HEK293 (cell line): ENCODE measurements at regions not wholly inside any gene's neighbourhood (a gene's known extent, or its start where the extent isn't known, plus 50 kb on each side); places are given as distances from the start of the nearest gene placed in this dataset.

Experiments used
- CTCF ChIA-PET: fragments of 350-600 bp; formaldehyde crosslinking; extraction: SDS; loops from one replicate; lab custom pipeline; 2021; ENCODE audit warnings: antibody characterized with exemption; lab: Yijun Ruan, JAX
- POLR2A ChIA-PET: fragments of 300-600 bp; formaldehyde crosslinking; extraction: SDS; loops from one replicate; lab custom pipeline; 2020; ENCODE audit warnings: antibody characterized with exemption, inconsistent platforms; lab: Yijun Ruan, JAX
- H3K27ac ChIP-seq: fragments of 200-500 bp; sonication (Bioruptor generic); 2 replicates; pipeline ENCODE4 v1.5.1; 2014; ENCODE audit warnings: low read depth, low read length, control low read depth, inconsistent platforms; ENCODE audit errors: extremely low read depth
- H3K36me3 ChIP-seq, 2 experiments: fragments of 200-500 bp in 1 of 2; sonication (Bioruptor generic) in 1 of 2; 1 replicate in 1 of 2; 2 replicates in 1 of 2; pipeline ENCODE4 v1.5.1; 2014 to 2017; ENCODE audit warnings: inconsistent platforms in 2 of 2, low read length in 2 of 2; ENCODE audit not compliant: control insufficient read depth in 2 of 2, insufficient read depth in 1 of 2
- H3K4me1 ChIP-seq: fragments of 200-500 bp; sonication (Bioruptor generic); 2 replicates; pipeline ENCODE4 v1.5.1; 2014; ENCODE audit warnings: mild to moderate bottlenecking, low read length, inconsistent platforms; ENCODE audit not compliant: control insufficient read depth, insufficient read depth
- H3K4me3 ChIP-seq: 2 replicates; pipeline ENCODE4 v1.5.1; 2011; ENCODE audit warnings: low read depth, mild to moderate bottlenecking, control low read depth, low read length, moderate library complexity
- H3K9me3 ChIP-seq: fragments of 200-500 bp; sonication (Bioruptor generic); 2 replicates; pipeline ENCODE4 v1.5.1; 2014; ENCODE audit warnings: low read depth, low read length, inconsistent platforms; ENCODE audit not compliant: control insufficient read depth, insufficient read depth
- GLIS2 ChIP-seq: fragments of 450-650 bp; formaldehyde crosslinking; IDR thresholded peaks from 2 replicates; pipeline ENCODE4 v1.5.1; 2016; ENCODE audit warnings: missing biosample characterization, missing genetic modification characterization
- SP3 ChIP-seq: fragments of 450-650 bp; formaldehyde crosslinking; IDR thresholded peaks from 2 replicates; pipeline ENCODE4 v1.5.1; 2016; ENCODE audit warnings: missing biosample characterization, missing genetic modification characterization
- WT1 ChIP-seq: fragments of 450-650 bp; formaldehyde crosslinking; IDR thresholded peaks from 2 replicates; pipeline ENCODE4 v1.5.1; 2016; ENCODE audit warnings: missing biosample characterization, missing genetic modification characterization
- ZBTB8A ChIP-seq: fragments of 450-650 bp; formaldehyde crosslinking; IDR thresholded peaks from 2 replicates; pipeline ENCODE4 v1.5.1; 2016; ENCODE audit warnings: missing biosample characterization, missing genetic modification characterization
- ZFP37 ChIP-seq: fragments of 450-650 bp; formaldehyde crosslinking; IDR thresholded peaks from 2 replicates; pipeline ENCODE4 v1.5.1; 2016; ENCODE audit warnings: missing biosample characterization, missing genetic modification characterization
- ZNF121 ChIP-seq: fragments of 450-650 bp; formaldehyde crosslinking; IDR thresholded peaks from 2 replicates; pipeline ENCODE4 v1.5.1; 2016; ENCODE audit warnings: missing biosample characterization, missing genetic modification characterization
- ZNF324 ChIP-seq: fragments of 450-650 bp; formaldehyde crosslinking; IDR thresholded peaks from 2 replicates; pipeline ENCODE4 v1.5.1; 2016; ENCODE audit warnings: missing biosample characterization, missing genetic modification characterization
- ZNF350 ChIP-seq: fragments of 450-650 bp; formaldehyde crosslinking; IDR thresholded peaks from 2 replicates; pipeline ENCODE4 v1.5.0; 2017; ENCODE audit warnings: missing biosample characterization, mild to moderate bottlenecking, missing genetic modification characterization
- ZNF354C ChIP-seq: fragments of 450-650 bp; formaldehyde crosslinking; IDR thresholded peaks from 2 replicates; pipeline ENCODE4 v1.5.1; 2016; ENCODE audit warnings: missing biosample characterization, missing genetic modification characterization, low read depth, borderline replicate concordance
- ZNF423 ChIP-seq: fragments of 450-650 bp; formaldehyde crosslinking; IDR thresholded peaks from 2 replicates; pipeline ENCODE4 v1.5.1; 2016; ENCODE audit warnings: missing biosample characterization, missing genetic modification characterization
- ZNF544 ChIP-seq: fragments of 450-650 bp; formaldehyde crosslinking; IDR thresholded peaks from 2 replicates; pipeline ENCODE4 v1.5.0; 2017; ENCODE audit warnings: missing biosample characterization, missing genetic modification characterization
- ZNF621 ChIP-seq: fragments of 450-650 bp; formaldehyde crosslinking; IDR thresholded peaks from 2 replicates; pipeline ENCODE4 v1.5.1; 2017; ENCODE audit warnings: missing biosample characterization, missing genetic modification characterization
- ZNF701 ChIP-seq: fragments of 450-650 bp; formaldehyde crosslinking; IDR thresholded peaks from 2 replicates; pipeline ENCODE4 v1.5.1; 2016; ENCODE audit warnings: missing biosample characterization, missing genetic modification characterization
- ZNF776 ChIP-seq: fragments of 450-650 bp; formaldehyde crosslinking; IDR thresholded peaks from 2 replicates; pipeline ENCODE4 v1.5.0; 2017; ENCODE audit warnings: missing biosample characterization, missing genetic modification characterization, borderline replicate concordance
- ZNF843 ChIP-seq: fragments of 450-650 bp; formaldehyde crosslinking; IDR thresholded peaks from 2 replicates; pipeline ENCODE4 v1.5.1; 2016; ENCODE audit warnings: missing biosample characterization, missing genetic modification characterization
- TF ChIP-seq, protein P1 (sequence below): fragments of 450-650 bp; formaldehyde crosslinking; optimal IDR thresholded peaks from 2 replicates; pipeline ENCODE3; 2016; ENCODE audit warnings: missing biosample characterization, mild to moderate bottlenecking, missing genetic modification characterization
- TF ChIP-seq, protein P2 (sequence below): fragments of 450-650 bp; formaldehyde crosslinking; IDR thresholded peaks from 2 replicates; pipeline ENCODE4 v1.5.1; 2016; ENCODE audit warnings: missing biosample characterization, missing genetic modification characterization, borderline replicate concordance
- TF ChIP-seq, protein P3 (sequence below): fragments of 450-650 bp; IDR thresholded peaks from 2 replicates; pipeline ENCODE4 v1.5.1; 2018; ENCODE audit warnings: missing biosample characterization, mild to moderate bottlenecking, missing genetic modification characterization
- TF ChIP-seq, protein P4 (sequence below): fragments of 450-650 bp; formaldehyde crosslinking; IDR thresholded peaks from 2 replicates; pipeline ENCODE4 v1.5.1; 2016; ENCODE audit warnings: missing biosample characterization, missing genetic modification characterization

DNA sequence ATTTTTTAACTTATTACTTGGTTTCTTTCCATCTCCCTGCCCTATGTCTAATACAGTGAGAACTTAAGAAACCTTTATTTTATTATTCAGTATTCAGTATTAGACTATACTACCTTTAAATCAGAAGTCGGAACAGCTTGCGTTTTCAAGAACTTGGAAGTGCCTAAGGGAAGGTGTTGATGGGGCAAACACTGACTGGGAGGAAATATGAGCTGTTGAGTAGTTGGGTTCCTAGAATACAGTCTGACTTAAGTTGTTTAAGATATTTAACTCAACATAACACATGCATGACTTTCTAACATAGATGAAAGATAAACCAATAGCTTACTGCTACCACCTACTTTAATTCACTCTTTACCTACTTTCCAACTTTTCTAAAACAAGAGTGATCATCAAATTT lies 1048.1 kb downstream of the ROBO2 start:
- Histone ChIP-seq H3K4me3 (no peak overlapping the region), H3K9me3 (no peaks in the 10 kb centered on the region)
- CTCF ChIA-PET: no interaction called here
- POLR2A ChIA-PET: no interaction called here
- TF ChIP-seq, protein P1, sequence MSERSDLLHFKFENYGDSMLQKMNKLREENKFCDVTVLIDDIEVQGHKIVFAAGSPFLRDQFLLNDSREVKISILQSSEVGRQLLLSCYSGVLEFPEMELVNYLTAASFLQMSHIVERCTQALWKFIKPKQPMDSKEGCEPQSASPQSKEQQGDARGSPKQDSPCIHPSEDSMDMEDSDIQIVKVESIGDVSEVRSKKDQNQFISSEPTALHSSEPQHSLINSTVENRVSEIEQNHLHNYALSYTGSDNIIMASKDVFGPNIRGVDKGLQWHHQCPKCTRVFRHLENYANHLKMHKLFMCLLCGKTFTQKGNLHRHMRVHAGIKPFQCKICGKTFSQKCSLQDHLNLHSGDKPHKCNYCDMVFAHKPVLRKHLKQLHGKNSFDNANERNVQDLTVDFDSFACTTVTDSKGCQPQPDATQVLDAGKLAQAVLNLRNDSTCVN (tag by site-specific recombination): no peak
- TF ChIP-seq SP3 (tag by site-specific recombination): no peak
- no peak for TF ChIP-seq ZNF423 (tag by site-specific recombination)
- TF ChIP-seq, protein P2, sequence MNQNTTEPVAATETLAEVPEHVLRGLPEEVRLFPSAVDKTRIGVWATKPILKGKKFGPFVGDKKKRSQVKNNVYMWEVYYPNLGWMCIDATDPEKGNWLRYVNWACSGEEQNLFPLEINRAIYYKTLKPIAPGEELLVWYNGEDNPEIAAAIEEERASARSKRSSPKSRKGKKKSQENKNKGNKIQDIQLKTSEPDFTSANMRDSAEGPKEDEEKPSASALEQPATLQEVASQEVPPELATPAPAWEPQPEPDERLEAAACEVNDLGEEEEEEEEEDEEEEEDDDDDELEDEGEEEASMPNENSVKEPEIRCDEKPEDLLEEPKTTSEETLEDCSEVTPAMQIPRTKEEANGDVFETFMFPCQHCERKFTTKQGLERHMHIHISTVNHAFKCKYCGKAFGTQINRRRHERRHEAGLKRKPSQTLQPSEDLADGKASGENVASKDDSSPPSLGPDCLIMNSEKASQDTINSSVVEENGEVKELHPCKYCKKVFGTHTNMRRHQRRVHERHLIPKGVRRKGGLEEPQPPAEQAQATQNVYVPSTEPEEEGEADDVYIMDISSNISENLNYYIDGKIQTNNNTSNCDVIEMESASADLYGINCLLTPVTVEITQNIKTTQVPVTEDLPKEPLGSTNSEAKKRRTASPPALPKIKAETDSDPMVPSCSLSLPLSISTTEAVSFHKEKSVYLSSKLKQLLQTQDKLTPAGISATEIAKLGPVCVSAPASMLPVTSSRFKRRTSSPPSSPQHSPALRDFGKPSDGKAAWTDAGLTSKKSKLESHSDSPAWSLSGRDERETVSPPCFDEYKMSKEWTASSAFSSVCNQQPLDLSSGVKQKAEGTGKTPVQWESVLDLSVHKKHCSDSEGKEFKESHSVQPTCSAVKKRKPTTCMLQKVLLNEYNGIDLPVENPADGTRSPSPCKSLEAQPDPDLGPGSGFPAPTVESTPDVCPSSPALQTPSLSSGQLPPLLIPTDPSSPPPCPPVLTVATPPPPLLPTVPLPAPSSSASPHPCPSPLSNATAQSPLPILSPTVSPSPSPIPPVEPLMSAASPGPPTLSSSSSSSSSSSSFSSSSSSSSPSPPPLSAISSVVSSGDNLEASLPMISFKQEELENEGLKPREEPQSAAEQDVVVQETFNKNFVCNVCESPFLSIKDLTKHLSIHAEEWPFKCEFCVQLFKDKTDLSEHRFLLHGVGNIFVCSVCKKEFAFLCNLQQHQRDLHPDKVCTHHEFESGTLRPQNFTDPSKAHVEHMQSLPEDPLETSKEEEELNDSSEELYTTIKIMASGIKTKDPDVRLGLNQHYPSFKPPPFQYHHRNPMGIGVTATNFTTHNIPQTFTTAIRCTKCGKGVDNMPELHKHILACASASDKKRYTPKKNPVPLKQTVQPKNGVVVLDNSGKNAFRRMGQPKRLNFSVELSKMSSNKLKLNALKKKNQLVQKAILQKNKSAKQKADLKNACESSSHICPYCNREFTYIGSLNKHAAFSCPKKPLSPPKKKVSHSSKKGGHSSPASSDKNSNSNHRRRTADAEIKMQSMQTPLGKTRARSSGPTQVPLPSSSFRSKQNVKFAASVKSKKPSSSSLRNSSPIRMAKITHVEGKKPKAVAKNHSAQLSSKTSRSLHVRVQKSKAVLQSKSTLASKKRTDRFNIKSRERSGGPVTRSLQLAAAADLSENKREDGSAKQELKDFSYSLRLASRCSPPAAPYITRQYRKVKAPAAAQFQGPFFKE: no peak
- no peak for TF ChIP-seq ZNF354C (tag by site-specific recombination)
- no peak for TF ChIP-seq ZNF324
- TF ChIP-seq ZNF121 (tag by site-specific recombination): no peak
- TF ChIP-seq, all 188 proteins: peak for 0
- Histone ChIP-seq H3K27ac (no peak overlapping the region), H3K4me1 (no peaks in the 10 kb centered on the region), H3K36me3 (no peaks in the 10 kb centered on the region)

DNA sequence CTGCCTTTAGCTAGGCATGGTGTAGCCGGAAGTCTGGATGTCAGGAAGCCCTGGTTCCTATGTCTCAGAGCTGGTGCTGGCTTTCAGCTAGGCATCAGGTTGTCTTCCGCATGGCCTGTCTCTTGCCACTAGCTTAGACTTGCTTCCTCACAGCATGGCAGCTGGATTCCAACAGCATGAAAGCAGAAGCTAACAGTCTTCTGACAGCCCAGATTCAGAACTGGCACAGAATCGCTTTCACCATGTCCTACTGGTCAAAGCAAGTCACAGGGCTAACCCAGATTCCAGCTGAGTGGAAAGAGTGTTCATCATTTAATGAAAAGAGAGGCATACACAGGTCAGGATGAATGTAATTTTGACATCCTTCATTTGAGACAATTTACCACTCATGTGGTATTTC lies 1050.5 kb downstream of the ROBO2 start:
- Histone ChIP-seq H3K9me3 (no peaks in the 10 kb centered on the region), H3K4me3 (no peak overlapping the region), H3K27ac (no peak overlapping the region), H3K4me1 (no peaks in the 10 kb centered on the region), H3K36me3 (no peaks in the 10 kb centered on the region)
- POLR2A ChIA-PET: no interaction called here
- CTCF ChIA-PET: interaction anchor here (0.6 kb wide), 1 partner anchor 72 kb away, joined by 3 read pairs; no protein-coding TSS in a partner anchor
- TF ChIP-seq, protein P1 (tag by site-specific recombination): no peak

DNA sequence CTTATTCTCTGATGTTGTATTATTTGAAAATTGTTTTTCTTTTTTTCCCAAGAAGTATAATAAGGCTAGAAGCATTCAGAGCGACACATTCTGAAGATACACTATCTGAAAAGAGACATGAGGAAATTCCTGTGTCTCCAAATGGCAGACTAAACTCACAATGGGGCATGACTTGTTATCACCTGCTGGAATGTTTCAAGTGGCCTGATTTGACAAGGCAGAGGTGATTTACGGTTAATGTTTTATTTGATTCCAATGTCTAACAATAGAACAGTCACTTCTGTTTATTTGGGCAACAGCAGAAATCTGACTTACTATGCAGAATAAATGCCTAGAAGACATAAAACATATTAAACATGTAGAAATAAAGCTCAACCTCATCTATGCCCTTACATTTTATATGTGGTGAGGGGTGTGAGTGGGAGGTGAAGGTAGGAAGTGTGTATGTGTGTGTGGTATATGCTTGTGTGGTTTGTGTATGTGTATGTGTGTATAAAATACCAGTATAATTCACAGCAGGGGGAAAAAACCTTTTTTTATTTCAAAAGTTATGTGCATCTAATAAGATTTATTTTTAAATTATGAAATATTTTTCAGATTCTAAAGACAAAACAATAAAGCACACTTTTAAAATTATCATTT lies 1051.7 kb downstream of the ROBO2 start:
- Histone ChIP-seq H3K27ac (no peak overlapping the region), H3K36me3 (no peaks in the 10 kb centered on the region), H3K4me3 (no peak overlapping the region), H3K9me3 (no peaks in the 10 kb centered on the region), H3K4me1 (no peaks in the 10 kb centered on the region)
- POLR2A ChIA-PET: no interaction called here
- CTCF ChIA-PET: no interaction called here
- no peak for TF ChIP-seq GLIS2 (tag by site-specific recombination)
- TF ChIP-seq ZNF423 (tag by site-specific recombination): no peak
- TF ChIP-seq ZNF776 (tag by site-specific recombination): no peak
- TF ChIP-seq, protein P3, sequence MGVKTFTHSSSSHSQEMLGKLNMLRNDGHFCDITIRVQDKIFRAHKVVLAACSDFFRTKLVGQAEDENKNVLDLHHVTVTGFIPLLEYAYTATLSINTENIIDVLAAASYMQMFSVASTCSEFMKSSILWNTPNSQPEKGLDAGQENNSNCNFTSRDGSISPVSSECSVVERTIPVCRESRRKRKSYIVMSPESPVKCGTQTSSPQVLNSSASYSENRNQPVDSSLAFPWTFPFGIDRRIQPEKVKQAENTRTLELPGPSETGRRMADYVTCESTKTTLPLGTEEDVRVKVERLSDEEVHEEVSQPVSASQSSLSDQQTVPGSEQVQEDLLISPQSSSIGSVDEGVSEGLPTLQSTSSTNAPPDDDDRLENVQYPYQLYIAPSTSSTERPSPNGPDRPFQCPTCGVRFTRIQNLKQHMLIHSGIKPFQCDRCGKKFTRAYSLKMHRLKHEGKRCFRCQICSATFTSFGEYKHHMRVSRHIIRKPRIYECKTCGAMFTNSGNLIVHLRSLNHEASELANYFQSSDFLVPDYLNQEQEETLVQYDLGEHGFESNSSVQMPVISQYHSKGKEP (tag by site-specific recombination): no peak
- TF ChIP-seq, protein P4, sequence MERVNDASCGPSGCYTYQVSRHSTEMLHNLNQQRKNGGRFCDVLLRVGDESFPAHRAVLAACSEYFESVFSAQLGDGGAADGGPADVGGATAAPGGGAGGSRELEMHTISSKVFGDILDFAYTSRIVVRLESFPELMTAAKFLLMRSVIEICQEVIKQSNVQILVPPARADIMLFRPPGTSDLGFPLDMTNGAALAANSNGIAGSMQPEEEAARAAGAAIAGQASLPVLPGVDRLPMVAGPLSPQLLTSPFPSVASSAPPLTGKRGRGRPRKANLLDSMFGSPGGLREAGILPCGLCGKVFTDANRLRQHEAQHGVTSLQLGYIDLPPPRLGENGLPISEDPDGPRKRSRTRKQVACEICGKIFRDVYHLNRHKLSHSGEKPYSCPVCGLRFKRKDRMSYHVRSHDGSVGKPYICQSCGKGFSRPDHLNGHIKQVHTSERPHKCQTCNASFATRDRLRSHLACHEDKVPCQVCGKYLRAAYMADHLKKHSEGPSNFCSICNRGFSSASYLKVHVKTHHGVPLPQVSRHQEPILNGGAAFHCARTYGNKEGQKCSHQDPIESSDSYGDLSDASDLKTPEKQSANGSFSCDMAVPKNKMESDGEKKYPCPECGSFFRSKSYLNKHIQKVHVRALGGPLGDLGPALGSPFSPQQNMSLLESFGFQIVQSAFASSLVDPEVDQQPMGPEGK (tag by site-specific recombination): no peak
- no peak for TF ChIP-seq WT1 (tag by site-specific recombination)
- no peak for TF ChIP-seq ZBTB8A
- TF ChIP-seq ZNF843 (tag by site-specific recombination): no peak
- no peak for TF ChIP-seq ZNF350 (tag by site-specific recombination)
- no peak for TF ChIP-seq ZNF621 (tag by site-specific recombination)
- TF ChIP-seq ZNF701 (tag by site-specific recombination): no peak
- TF ChIP-seq ZFP37 (tag by site-specific recombination): no peak
- no peak for TF ChIP-seq ZNF544 (tag by site-specific recombination)
